GM20431 (cell line): ENCODE measurements at regions not wholly inside any gene's neighbourhood (a gene's known extent, or its start where the extent isn't known, plus 50 kb on each side); places are given as distances from the start of the nearest gene placed in this dataset.
"Not testable (repeated sequence)": the region's sequence is repeated elsewhere in the genome, so short reads cannot be mapped to it uniquely, and the experiment has no call there.

ENCODE experiments used
- in situ Hi-C: fragments of 300-500 bp; cut with MseI, MboI; formaldehyde crosslinking; loops from one replicate; pipeline ENCODE4 v1.15.0; 2020; ENCODE audit warnings: low sequenced_read_pairs; ENCODE audit not compliant: unreplicated experiment

DNA sequence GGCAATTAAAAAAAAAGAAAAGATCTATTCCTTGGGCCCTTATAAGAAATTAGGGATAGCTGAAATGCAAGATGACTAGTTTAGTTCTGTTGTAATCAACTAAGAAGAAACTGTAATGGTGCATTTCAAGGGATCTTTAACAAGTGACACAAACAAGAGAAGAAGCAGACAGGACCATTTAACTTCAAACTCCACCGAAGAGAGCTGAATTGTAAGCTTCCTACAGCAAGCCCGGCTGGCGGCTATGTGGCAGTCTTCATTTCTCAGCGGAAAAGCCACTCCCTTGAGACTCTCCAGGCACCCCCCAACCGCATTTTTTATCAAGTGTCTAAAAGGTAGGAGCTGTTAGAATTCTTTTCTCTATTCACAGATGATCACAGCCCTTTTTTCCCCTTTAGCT is 305.2 kb upstream of the ZNF507 start:
- in situ Hi-C loops = no loop called here

DNA sequence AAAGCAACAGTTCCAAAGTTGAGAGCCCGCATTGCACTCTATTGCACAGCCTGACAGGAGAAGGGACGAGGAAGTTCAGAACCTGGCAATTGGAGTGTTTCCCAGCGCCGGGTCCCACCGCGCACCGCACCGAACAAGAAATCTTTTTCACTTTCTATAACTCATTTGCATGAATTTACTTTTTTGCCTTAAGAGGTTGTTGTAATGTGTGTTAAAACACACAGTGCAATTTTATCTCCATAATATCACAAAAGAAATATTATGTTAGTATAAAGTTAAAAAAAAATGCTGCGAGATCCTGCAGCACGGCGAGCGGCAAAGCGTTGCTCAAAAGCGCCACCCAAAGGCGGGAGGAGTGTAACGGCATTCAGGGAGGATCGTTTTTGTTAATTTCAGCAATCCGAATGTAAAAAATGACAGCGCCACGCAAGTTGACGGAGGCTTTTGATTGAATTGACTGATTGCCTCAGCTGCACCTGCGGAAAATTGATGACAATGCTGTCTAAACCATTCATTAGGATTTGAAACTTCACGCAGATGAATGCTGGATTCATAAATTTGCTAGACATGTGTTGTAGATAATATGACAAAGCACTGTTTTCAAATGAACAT is 303.6 kb upstream of the ZNF507 start:
- in situ Hi-C loops = no loop called here

GRCh38 chr19:32047788-32048187 is 297.6 kb upstream of the ZNF507 start:
- in situ Hi-C loops = no loop called here

DNA sequence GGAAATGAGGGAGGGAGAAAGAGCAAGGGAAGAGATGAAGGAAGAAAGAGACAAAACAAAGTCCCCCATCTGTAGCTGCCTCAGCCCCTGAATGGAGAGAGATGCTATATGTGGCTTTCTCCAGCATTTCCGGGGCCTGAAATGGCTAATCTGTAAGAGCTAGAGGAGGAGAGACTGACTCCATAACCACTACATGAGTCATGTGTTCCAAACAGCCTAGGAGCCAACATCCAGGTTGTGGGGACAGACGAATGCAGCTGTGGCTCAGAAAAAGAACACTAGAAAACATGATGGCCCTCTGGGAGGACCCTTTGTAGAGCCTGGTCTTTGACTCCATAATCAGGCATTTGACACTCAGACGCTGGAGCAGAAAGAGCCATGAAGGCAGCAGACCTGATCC is 292.0 kb upstream of the ZNF507 start:
- in situ Hi-C loops = no loop called here

DNA sequence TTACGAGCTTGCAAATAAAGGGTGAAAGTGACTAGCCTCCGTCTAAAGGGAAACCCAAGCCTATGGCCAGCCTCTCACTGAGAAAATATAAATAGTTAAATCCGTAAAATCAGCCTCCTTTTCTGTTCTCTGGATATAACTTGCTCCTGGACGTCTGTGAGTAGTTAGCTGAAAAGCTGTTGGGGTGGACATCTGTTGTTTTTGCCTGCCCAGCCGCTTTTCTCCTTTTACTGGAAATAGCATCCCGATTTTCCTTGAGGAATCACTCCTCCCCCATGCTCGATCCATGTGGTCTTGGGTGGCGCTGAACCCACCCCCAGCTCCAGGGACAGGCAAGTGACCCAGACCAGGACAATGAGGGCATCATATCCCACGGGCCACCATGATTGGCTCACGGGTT is 291.5 kb upstream of the ZNF507 start:
- in situ Hi-C loops = no loop called here

DNA sequence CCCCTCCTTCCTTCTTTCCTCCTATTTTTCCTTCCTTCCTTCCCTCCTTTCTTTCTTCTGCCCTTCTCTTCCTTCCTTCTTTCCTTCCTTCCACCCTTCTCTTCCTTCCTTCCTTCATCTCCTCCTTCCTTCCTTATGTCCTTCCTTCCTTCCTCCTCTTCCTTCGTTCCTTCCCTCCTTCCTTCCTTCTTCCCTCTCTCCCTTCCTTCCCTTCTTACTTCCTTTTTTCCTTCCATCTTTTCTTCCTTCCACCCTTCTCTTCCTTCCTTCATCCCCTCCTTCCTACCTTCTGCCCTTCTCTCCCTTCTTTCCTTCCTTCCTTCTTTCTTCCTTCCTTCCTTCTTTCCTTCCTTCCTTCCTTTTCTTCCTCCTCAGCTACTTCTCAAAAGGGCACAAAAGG is 287.3 kb upstream of the ZNF507 start:
- in situ Hi-C loops = no loop called here

DNA sequence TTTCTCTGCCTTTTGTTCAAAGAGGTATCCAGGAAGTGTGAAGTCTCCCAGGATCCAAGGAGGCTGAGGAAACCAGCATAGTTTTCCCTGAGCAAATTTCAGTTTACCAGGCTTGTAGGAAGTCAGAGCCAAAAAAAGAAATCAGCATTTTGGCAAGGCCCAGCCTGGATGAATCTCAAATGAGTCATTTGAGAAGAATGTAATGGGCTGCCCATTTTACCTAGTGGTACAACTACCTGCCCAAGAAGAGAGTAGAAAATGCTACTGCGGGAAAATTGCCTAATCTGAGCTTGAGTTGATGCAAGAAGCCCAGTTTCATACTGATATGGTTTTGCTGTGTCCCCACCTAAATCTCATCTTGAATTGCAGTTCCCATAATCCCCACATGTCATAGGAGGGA is 284.1 kb upstream of the ZNF507 start:
- in situ Hi-C loops = no loop called here

DNA sequence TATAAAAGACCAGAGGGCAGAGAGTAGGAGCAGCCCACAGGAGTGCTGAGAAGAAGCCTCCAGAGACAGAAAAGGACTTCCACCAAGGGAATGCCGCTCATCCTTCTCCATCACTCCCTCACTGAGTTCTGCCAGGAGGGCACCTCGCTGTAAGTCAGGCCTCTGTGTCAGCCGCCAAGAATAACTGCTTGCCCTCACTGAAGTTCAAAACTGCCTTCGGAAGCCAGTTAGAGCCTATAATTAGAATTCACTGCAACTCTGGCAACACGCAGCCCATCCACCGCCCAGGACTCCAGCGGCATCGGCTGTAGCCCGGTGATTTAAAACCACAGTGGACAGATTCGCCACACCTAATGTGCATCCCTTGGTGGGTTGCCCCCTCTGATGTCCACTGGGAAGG is 281.8 kb upstream of the ZNF507 start:
- in situ Hi-C loops = no loop called here

GRCh38 chr19:32066056-32066455 is 279.4 kb upstream of the ZNF507 start:
- in situ Hi-C loops = no loop called here

DNA sequence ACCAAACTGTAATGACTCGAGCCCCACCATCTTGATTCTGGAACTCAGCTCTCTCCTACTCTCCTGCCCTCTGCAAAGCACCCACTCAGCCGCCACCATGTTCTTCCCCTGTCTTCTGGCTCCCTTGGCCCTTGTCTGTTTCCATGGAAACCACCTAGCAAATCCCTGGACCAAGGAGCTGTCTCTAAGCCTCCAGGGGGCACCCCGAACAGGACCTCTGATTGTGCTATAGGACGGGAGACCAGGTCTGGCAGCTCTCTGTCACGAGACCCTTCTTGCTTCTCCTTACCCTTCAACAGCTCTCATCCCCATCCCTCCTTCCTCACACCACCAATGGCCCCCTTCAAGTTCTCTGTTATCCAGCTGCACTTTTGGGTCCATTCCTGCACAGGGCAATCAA is 277.7 kb upstream of the ZNF507 start:
- in situ Hi-C loops = no loop called here

- in situ Hi-C loops = no loop called here
Observed at GRCh38 chr19:32068793-32069192, 276.6 kb upstream of the ZNF507 start.

DNA sequence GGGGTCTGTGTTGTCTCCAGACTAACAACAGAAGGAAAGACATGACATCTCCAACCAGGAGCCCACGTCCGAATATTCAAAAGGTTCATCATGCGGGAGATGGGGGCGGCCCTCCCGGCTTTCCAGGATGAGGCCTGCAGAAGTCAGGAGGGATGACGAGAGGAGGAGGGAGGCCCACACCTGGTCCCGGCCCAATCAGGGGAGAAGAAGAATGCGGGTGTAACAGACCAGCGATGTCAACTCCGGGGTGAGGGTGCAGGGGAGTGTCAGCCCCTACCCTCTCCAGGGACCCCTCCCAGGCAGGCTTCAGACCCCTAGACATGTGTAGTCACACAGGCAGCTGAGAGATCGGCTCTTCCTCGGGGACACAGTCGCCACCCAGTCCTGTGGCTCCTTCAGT is 275.3 kb upstream of the ZNF507 start:
- in situ Hi-C loops = no loop called here

DNA sequence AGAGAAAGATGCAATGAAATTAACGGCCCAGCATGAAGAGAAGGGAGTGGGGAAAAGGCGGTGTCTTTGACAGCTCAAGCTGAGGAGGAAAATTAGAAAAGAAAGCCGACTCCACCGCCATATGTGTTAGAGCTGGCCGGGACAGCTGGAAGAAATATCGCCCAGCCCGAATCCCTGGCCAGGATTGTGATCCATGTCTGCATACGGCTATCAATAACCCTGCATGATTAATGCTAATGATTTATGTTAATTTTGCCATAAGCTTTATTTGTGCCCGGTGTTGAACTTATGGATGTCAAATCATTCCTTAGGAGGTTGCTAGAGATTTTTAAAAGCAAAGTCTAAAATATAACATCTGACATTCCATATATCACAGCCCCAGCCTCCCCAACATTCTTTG is 263.4 kb upstream of the ZNF507 start:
- in situ Hi-C loops = no loop called here

GRCh38 chr19:32084756-32085363 is 260.6 kb upstream of the ZNF507 start:
- in situ Hi-C loops = not testable (repeated sequence)

DNA sequence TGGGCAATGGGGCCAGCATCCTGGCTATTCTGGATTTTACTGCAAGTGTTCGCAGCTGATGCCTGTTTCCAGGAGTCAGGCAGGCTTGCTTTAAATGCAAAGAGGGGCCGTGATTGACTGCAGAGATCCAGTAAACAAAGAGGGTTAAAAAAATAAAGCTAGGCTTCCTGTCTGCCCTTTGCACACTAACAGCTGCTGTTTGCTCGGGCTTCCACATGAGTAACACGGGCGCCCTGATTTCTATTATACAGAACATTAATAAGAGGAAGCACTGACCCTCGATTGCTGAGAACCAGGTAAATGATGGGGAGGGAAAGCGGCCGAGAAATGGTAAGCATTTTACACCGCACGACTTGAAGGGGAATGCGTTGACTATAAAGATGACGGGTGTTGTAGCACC is 254.2 kb upstream of the ZNF507 start:
- in situ Hi-C loops = no loop called here

GRCh38 chr19:32097011-32097410 is 248.4 kb upstream of the ZNF507 start:
- in situ Hi-C loops = no loop called here

GRCh38 chr19:32097620-32098019 is 247.8 kb upstream of the ZNF507 start:
- in situ Hi-C loops = no loop called here

DNA sequence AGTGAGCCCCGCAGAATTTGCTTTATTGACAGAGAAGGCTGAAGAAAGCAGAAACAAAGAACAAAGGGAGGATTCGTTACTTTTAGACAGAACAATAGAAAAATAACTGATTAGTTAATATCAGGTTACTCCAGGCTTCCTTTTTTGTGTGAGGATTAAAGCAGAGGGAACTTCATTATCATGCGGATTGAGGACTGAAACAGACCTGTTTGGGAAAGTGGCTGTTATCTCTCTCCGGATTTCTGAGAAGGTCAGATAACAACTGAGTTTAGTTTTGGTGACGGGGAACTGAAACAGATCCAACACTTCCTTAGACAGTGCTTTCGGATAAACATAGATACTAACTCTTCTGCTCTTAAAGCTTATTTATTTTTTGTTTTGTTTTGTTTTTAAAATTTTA is 246.4 kb upstream of the ZNF507 start:
- in situ Hi-C loops = no loop called here

- in situ Hi-C loops = no loop called here
Observed at GRCh38 chr19:32101206-32101605, 244.2 kb upstream of the ZNF507 start.

- in situ Hi-C loops = no loop called here
Observed at GRCh38 chr19:32103541-32103940, 241.9 kb upstream of the ZNF507 start.

GRCh38 chr19:32104153-32104849 is 241.1 kb upstream of the ZNF507 start:
- in situ Hi-C loops = no loop called here

DNA sequence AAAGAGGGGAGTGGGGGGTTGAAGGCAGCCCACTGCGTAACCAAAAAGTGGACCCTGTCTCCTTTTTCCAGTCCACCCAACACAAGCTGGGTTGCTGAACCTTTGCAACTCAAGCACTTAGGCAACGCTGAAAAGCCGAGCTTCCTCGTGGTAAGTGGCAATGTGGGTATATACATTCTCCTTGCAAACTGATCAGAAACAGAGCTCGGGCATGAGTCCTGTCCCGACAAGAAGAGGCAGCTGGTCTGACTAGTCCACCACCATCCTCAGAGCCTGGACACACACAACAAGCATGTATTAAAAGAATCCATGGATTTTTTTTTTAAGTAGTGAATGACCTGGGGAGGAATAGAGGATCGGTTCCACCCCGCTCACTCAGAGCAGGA is 240.6 kb upstream of the ZNF507 start:
- in situ Hi-C loops = no loop called here
